Activated CD4-positive, alpha-beta T cell treated with anti-CD3 and anti-CD28 coated beads for 36 hours (primary cell): ENCODE measurements at regions not wholly inside any gene's neighbourhood (a gene's known extent, or its start where the extent isn't known, plus 50 kb on each side); places are given as distances from the start of the nearest gene placed in this dataset.
"Not testable (repeated sequence)": the region's sequence is repeated elsewhere in the genome, so short reads cannot be mapped to it uniquely, and the experiment has no call there.

Source experiments
- ATAC-seq: fragments of 200-7000 bp; cut with Tn5 transposase; one replicate; pipeline ENCODE4 v1.10.0; 2021; ENCODE audit warnings: mild to moderate bottlenecking, moderate library complexity
- CTCF ChIA-PET: fragments of 350-600 bp; sonication (Branson Sonifier 250); formaldehyde crosslinking; loops from one replicate; lab custom pipeline; 2021; ENCODE audit warnings: antibody characterized with exemption; lab: Charles Lee
- POLR2A ChIA-PET: fragments of 350-600 bp; sonication (Branson Sonifier 250); formaldehyde crosslinking; loops from one replicate; lab custom pipeline; 2021; ENCODE audit warnings: antibody characterized with exemption, inconsistent platforms; lab: Charles Lee
- DNase-seq: peaks from one replicate; pipeline ENCODE4 v3.0.0-alpha.2; 2020
- H3K27ac Mint-ChIP-seq: one replicate; pipeline ENCODE4 v1.8.0; 2021; ENCODE audit warnings: mixed read lengths
- H3K27me3 Mint-ChIP-seq: one replicate; pipeline ENCODE4 v1.8.0; 2021; ENCODE audit warnings: mixed read lengths
- H3K36me3 Mint-ChIP-seq: one replicate; pipeline ENCODE4 v1.8.0; 2021; ENCODE audit warnings: low read depth, mixed read lengths
- H3K4me1 Mint-ChIP-seq: one replicate; pipeline ENCODE4 v1.8.0; 2021; ENCODE audit warnings: mixed read lengths
- H3K4me3 Mint-ChIP-seq: one replicate; pipeline ENCODE4 v1.8.0; 2021; ENCODE audit warnings: mild to moderate bottlenecking, moderate library complexity, mixed read lengths
- H3K9me3 Mint-ChIP-seq: one replicate; pipeline ENCODE4 v1.8.0; 2021; ENCODE audit warnings: low read depth, mixed read lengths
- intact Hi-C, 2 experiments: fragments of 100-400 bp; cut with DNase I in 1 of 2; cut with micrococcal nuclease in 1 of 2; formaldehyde crosslinking; loops; one replicate each; pipeline versions ENCODE4 v1.14.2 to v1.15.1; 2022 to 2024; cut with DNase I, micrococcal nuclease

- intact Hi-C loops = no loop called here
- DNase-seq (no peak), ATAC-seq (no peak)
- POLR2A ChIA-PET = no interaction called here
- Mint-ChIP-seq H3K27me3 (no peaks in the 10 kb centered on the region), H3K36me3 (no peaks in the 10 kb centered on the region), H3K4me3 (no peak overlapping the region), H3K9me3 (peaks cover 3% of the 10 kb centered on the region), H3K4me1 (no peaks in the 10 kb centered on the region), H3K27ac (no peak overlapping the region)
- CTCF ChIA-PET = no interaction called here
Observed at GRCh38 chr5:17367256-17367840, 130.7 kb upstream of the TAF11L2 start.

GRCh38 chr5:17370651-17371050 lies 127.4 kb upstream of the TAF11L2 start:
- Mint-ChIP-seq H3K9me3 (peaks cover 8% of the 10 kb centered on the region), H3K27ac (no peak overlapping the region), H3K4me1 (no peaks in the 10 kb centered on the region), H3K4me3 (no peak overlapping the region), H3K27me3 (no peaks in the 10 kb centered on the region), H3K36me3 (no peaks in the 10 kb centered on the region)
- POLR2A ChIA-PET = no interaction called here
- intact Hi-C loops = no loop called here
- DNase-seq (no peak), ATAC-seq (no peak)
- CTCF ChIA-PET = no interaction called here

GRCh38 chr5:17373406-17373805 lies 124.6 kb upstream of the TAF11L2 start:
- POLR2A ChIA-PET = no interaction called here
- H3K9me3 Mint-ChIP-seq = peaks cover 8% of the 10 kb centered on the region
- H3K27me3 Mint-ChIP-seq = no peaks in the 10 kb centered on the region
- H3K4me3 Mint-ChIP-seq = no peak overlapping the region
- CTCF ChIA-PET = no interaction called here
- intact Hi-C loops = no loop called here
- DNase-seq (no peak), ATAC-seq (no peak)
- no peak overlapping the region for H3K27ac Mint-ChIP-seq
- H3K36me3 Mint-ChIP-seq = no peaks in the 10 kb centered on the region
- H3K4me1 Mint-ChIP-seq = no peaks in the 10 kb centered on the region

DNA sequence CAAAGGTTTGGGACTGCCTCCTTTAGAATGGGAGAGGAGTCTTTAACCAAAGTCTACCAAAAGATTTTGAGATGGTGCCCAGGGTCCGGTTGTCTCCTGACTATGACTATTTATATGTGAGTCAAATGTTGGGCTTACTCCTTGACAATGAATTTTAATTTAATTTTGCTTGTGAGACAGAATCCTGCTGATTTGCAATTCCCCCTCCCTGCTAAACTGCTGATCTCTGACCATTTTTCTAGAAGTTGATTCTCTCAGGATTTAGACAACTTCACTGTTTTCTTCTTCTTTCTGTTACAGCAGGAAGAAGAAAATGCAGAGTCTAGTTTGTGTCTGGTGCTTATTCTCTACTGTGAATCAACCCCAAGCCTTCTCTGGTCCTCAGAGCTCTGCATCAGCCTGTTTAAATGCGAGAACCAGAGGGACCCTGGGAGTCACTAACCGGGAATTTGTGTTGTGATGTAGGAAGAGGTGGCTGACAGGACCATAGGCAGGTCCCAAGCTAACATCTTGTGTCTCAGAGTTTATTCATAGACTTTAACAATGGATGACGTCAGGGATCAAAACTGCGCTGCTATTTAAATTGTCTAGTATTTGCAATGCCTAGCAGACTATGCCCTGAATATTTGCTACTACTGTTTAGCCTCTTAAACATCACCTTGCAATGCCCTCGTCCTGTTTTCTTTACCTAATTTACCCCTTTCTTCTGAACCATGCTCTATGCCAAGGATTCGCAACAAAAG lies 124.0 kb upstream of the TAF11L2 start:
- no peaks in the 10 kb centered on the region for H3K27me3 Mint-ChIP-seq
- H3K36me3 Mint-ChIP-seq = no peaks in the 10 kb centered on the region
- ChIA-PET POLR2A (no interaction called here), CTCF (no interaction called here)
- intact Hi-C loops = no loop called here
- H3K4me1 Mint-ChIP-seq = no peaks in the 10 kb centered on the region
- H3K27ac Mint-ChIP-seq = no peak overlapping the region
- DNase-seq = no peak
- no peak overlapping the region for H3K4me3 Mint-ChIP-seq
- H3K9me3 Mint-ChIP-seq = peaks cover 8% of the 10 kb centered on the region
- no peak for ATAC-seq

GRCh38 chr5:17374973-17375742 lies 122.9 kb upstream of the TAF11L2 start:
- intact Hi-C loops = no loop called here
- no peak for DNase-seq
- no peak for ATAC-seq
- ChIA-PET POLR2A (no interaction called here), CTCF (interaction anchor here (0.6 kb wide), 1 partner anchor 298 kb away, joined by 4 read pairs; no protein-coding TSS in a partner anchor)
- no peak overlapping the region for H3K4me3 Mint-ChIP-seq
- H3K9me3 Mint-ChIP-seq = peaks cover 8% of the 10 kb centered on the region
- no peaks in the 10 kb centered on the region for H3K36me3 Mint-ChIP-seq
- no peaks in the 10 kb centered on the region for H3K4me1 Mint-ChIP-seq
- no peak overlapping the region for H3K27ac Mint-ChIP-seq
- H3K27me3 Mint-ChIP-seq = no peaks in the 10 kb centered on the region

DNA sequence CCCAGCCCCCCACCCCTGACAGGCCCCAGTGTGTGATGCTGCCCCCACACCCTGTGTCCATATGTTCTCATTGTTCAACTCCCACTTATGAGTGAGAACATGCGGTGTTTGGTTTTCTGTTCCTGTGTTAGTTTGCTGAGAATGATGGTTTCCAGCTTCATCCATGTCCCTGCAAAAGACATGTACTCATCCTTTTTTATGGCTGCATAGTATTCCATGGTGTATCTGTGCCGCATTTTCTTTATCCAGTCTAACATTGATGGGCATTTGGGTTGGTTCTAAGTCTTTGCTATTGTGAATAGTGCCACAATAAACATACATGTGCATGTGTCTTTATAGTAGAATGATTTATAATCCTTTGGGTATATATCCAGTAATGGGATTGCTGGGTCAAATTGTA lies 122.1 kb upstream of the TAF11L2 start:
- H3K9me3 Mint-ChIP-seq, intact Hi-C loops, DNase-seq, H3K27ac Mint-ChIP-seq, ATAC-seq, H3K36me3 Mint-ChIP-seq, H3K4me1 Mint-ChIP-seq, POLR2A ChIA-PET, H3K4me3 Mint-ChIP-seq, H3K27me3 Mint-ChIP-seq: not testable (repeated sequence)
- CTCF ChIA-PET = interaction anchor here (0.6 kb wide), 1 partner anchor 299 kb away, joined by 4 read pairs; no protein-coding TSS in a partner anchor

DNA sequence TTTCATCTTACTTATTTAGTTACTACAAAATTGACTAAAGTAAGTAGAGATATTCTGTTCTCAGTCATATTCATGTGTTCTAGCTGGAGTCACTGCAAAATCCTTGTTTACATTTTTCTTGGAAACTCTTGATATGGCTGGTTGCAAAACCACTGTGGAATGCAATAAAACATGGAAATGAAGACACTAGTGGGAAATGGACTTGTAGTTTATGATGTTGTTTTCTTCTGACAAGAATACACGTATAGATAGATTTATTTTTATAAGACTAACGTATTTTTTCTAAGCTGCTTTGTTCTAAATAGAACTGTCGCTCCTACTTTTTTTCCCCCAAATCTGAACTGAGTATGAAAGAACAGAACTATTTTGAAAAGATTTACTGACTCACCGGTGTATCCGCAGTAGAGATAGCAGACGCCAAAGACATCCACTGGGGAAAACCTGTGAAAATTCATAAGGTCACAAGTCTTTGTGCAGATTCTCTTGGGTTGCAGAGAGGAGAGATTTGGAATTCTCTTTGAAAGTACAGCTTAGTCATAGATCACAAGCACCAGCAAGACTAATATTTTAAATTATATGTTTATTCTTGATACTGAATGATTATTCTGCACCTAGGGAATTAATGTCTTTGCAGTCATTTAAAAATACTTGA lies 119.6 kb upstream of the TAF11L2 start:
- H3K36me3 Mint-ChIP-seq = no peaks in the 10 kb centered on the region
- no peaks in the 10 kb centered on the region for H3K27me3 Mint-ChIP-seq
- ChIA-PET POLR2A (no interaction called here), CTCF (no interaction called here)
- no peak overlapping the region for H3K27ac Mint-ChIP-seq
- no peaks in the 10 kb centered on the region for H3K4me1 Mint-ChIP-seq
- intact Hi-C loops = no loop called here
- DNase-seq (no peak), ATAC-seq (no peak)
- no peak overlapping the region for H3K4me3 Mint-ChIP-seq
- H3K9me3 Mint-ChIP-seq = peaks cover 2% of the 10 kb centered on the region

- H3K36me3 Mint-ChIP-seq = no peaks in the 10 kb centered on the region
- H3K4me1 Mint-ChIP-seq = no peaks in the 10 kb centered on the region
- DNase-seq = no peak
- H3K27ac Mint-ChIP-seq = no peak overlapping the region
- peaks cover 2% of the 10 kb centered on the region for H3K9me3 Mint-ChIP-seq
- ChIA-PET CTCF (no interaction called here), POLR2A (no interaction called here)
- no peak for ATAC-seq
- H3K4me3 Mint-ChIP-seq = no peak overlapping the region
- intact Hi-C loops = no loop called here
- no peaks in the 10 kb centered on the region for H3K27me3 Mint-ChIP-seq
Observed at GRCh38 chr5:17379100-17379951, 118.7 kb upstream of the TAF11L2 start.

DNA sequence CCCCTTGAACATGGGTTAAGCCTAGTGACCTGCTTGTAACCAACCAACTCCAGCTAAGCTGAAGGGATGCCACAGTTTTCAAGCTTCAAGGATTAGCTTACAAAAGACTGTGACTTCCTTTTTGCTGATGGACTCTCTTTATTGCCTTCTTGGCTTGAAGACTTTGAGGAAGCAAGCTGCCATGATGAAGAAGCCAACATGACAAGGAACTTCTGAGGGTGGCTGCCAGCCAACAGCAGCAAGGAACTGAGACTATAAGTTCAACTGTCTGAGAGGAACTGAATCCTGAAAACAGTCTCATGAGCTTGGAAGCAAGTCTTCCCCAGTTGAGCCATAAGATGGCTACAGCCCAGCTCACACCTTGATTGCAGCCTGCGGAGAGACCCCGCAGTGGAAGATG lies 116.1 kb upstream of the TAF11L2 start:
- no peaks in the 10 kb centered on the region for H3K9me3 Mint-ChIP-seq
- intact Hi-C loops = no loop called here
- CTCF ChIA-PET = no interaction called here
- ATAC-seq (no peak), DNase-seq (no peak)
- no peaks in the 10 kb centered on the region for H3K4me1 Mint-ChIP-seq
- H3K36me3 Mint-ChIP-seq = no peaks in the 10 kb centered on the region
- no peak overlapping the region for H3K4me3 Mint-ChIP-seq
- H3K27ac Mint-ChIP-seq = no peak overlapping the region
- no peaks in the 10 kb centered on the region for H3K27me3 Mint-ChIP-seq
- POLR2A ChIA-PET = no interaction called here

DNA sequence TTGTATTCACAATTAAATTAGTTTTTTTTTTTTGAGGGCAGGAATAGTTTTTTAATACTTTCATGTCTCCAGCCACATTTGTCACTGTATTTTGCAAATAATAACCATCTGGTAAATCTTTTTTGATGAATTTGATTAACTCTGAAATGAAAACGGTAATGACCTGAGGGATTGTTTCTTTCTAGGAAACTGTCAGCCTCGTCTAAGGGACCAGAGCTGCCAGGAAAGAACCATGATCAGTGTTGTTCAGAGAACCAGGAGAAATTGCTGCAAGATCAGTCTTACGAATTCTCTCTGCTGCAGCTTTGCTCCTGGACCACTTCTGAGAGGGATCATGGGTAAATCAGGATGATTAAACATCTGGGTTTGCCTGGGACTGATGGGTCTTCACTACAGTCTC lies 114.5 kb upstream of the TAF11L2 start:
- Mint-ChIP-seq H3K36me3 (no peaks in the 10 kb centered on the region), H3K27me3 (no peaks in the 10 kb centered on the region), H3K27ac (no peak overlapping the region), H3K4me1 (no peaks in the 10 kb centered on the region), H3K9me3 (peaks cover under 1% of the 10 kb centered on the region), H3K4me3 (no peak overlapping the region)
- ChIA-PET CTCF (no interaction called here), POLR2A (no interaction called here)
- intact Hi-C loops = no loop called here
- no peak for DNase-seq
- ATAC-seq = no peak

GRCh38 chr5:17384181-17384580 lies 113.8 kb upstream of the TAF11L2 start:
- intact Hi-C loops = no loop called here
- no peak for DNase-seq

More at GRCh38 chr5:17384181-17384580, 113.8 kb upstream of the TAF11L2 start:
- Mint-ChIP-seq H3K27ac (no peak overlapping the region), H3K4me3 (no peak overlapping the region), H3K9me3 (peaks cover 3% of the 10 kb centered on the region), H3K4me1 (no peaks in the 10 kb centered on the region), H3K27me3 (no peaks in the 10 kb centered on the region), H3K36me3 (no peaks in the 10 kb centered on the region)
- no peak for ATAC-seq
- ChIA-PET CTCF (interaction anchor here (0.6 kb wide), 1 partner anchor 593 kb away, joined by 3 read pairs; no protein-coding TSS in a partner anchor), POLR2A (no interaction called here)
